Hematopoietic multipotent progenitor cell treated with erythropoietin and hydrocortisone succinate and interleukin-3 and kit ligand, for 4 days (in vitro differentiated cells): ENCODE measurements at regions not wholly inside any gene's neighbourhood (a gene's known extent, or its start where the extent isn't known, plus 50 kb on each side); places are given as distances from the start of the nearest gene placed in this dataset.
A peak's percentile ranks its signal among the peaks of the same experiment; 100 is the strongest.

Experiments used
- DNase-seq: peaks from one replicate; pipeline ENCODE4 v3.0.0-alpha.2; 2015

- DNase-seq, result no peak
Measured at GRCh38 chr17:79212149-79213087, 137.8 kb downstream of the ENGASE start.

DNA sequence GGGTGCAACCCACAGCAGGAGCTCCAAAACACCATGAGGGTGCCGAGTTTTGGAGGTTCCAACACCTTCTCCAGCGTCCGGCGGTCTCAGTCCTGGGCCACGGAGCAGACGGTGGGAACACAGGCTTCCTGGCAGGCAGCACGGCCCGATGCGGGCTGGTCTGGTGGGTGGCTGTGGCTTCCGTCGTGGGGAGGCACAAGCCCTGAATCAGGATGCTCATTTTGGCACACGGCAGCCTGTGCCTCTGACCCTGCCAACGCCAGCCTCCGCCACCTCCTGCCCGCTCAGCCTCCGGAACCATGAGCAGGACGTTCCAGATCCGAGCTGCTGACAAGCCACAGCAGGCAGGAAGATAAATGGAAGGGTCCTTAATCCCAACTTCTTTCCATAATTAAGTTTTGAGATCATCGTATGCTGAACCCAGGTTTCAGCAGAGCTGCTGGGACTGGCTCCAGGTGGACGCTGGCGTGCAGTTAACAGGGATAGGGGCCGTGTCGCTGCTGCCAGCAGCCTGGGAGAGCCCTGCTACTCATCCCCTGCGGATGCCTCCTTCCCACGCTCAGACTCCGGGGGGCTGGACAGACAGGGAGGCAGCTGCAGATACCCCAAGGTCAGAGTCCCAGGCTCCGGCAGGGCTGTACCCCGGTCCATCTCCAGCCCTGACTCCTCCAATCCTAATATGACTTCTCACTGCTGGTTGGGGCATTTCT is 136.6 kb downstream of the ENGASE start:
- no peak for DNase-seq

- DNase-seq, result no peak
Measured at GRCh38 chr17:79210638-79211037, 136.0 kb downstream of the ENGASE start.

GRCh38 chr17:79207960-79208359 is 133.3 kb downstream of the ENGASE start:
- DNase-seq, result no peak

DNA sequence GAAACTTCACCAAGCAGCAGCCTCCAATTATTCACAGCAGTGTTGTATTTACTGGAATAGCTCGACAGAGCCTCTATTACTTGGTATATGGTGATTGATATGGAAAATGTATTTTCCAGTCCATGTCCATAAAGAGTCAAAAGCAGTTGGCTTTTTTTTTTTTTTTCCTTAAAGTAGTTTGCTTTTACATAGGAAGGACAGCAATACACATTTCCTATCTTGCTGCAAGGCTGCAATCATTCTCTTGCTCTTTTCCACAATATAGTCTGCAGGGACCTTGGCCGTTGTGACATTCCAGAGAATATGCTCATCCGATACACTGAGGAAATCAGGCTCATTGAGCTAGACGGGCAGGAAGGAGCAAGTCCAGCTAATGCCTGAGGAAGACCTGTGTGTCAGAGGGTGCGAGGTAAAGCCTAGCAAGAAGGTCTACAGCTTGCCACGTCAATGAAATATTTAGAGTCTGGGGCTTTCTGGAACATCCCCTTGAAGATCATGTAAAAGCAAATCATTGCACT is 131.1 kb downstream of the ENGASE start:
- no peak for DNase-seq

- no peak for DNase-seq
Measured at GRCh38 chr17:79204261-79204660, 129.6 kb downstream of the ENGASE start.

GRCh38 chr17:79203657-79204056 is 129.0 kb downstream of the ENGASE start:
- DNase-seq, result no peak

- no peak for DNase-seq
Measured at GRCh38 chr17:79203016-79203415, 128.4 kb downstream of the ENGASE start.

- no peak for DNase-seq
Measured at GRCh38 chr17:79202480-79202879, 127.9 kb downstream of the ENGASE start.

DNA sequence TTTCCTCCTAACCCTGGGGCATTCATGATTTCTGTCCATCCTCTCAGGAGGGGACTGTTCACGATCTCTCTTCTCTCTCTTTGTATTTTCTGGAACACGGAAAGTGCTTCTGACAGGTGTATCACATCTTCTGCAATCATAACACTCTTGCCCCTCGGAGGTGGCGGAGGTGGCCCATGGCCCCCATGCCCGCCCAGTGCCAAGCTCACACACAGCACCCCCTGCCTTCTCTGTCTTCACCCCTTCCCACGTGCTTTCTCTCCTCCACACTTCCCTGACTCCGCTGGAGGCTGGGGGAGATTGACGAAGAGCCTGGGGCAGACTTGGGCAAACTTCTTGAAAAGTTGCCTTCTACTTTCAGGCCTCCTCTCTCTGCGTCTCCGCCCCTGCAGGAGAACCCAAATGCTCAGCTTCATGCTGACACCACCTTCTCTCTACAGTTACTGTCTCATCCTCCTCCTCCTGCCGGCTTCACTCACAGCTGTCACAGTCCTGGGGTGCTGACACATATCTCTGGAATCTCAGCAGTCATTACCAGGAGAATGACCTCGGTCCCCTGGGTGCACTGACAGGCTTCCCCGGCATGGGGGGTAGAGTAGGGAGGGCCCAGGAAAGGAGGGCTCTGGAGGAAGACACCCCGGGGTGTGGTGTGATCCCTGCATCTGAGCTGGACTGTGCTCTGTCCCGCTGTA is 127.1 kb downstream of the ENGASE start:
- no peak for DNase-seq

DNA sequence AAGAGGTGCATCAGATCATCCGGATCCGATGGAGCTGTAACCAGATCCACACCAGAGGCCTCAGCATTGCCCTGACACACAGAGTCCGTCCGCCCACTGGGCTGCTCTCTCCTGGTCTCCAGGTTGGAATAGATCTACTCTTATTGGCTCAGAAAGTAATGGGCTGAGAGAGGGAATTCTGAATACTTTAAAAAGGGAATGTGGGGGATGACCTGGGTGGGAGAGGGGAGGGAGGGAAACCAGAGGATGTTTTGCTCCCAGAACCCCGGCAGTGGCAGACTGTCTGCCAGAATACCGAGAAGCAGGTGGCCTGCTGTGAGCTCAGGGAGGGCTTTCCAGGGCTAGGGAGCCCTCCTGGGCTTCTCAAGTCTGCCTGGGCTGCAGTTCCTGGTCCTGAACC is 126.5 kb downstream of the ENGASE start:
- no peak for DNase-seq

DNA sequence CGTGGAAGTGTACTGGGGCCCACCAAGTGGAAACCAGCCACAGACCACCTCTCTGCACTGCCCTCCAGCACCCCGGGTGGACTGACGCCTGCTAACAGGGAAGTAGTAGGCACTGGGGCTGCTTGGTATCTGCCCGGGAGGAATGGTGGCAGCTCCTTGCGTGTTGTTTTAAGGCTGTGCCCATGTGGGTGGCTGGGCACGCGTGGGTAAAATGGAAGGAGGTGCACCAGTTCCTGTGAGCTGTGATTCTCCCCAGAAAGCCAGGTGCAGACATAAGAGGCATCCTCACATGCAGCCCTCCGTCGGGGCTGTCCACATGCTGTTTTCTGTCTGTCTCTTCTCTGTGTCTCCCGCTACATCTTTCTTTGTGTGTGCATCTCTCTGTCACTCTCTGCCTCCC is 122.3 kb downstream of the ENGASE start:
- DNase-seq, result no peak

DNA sequence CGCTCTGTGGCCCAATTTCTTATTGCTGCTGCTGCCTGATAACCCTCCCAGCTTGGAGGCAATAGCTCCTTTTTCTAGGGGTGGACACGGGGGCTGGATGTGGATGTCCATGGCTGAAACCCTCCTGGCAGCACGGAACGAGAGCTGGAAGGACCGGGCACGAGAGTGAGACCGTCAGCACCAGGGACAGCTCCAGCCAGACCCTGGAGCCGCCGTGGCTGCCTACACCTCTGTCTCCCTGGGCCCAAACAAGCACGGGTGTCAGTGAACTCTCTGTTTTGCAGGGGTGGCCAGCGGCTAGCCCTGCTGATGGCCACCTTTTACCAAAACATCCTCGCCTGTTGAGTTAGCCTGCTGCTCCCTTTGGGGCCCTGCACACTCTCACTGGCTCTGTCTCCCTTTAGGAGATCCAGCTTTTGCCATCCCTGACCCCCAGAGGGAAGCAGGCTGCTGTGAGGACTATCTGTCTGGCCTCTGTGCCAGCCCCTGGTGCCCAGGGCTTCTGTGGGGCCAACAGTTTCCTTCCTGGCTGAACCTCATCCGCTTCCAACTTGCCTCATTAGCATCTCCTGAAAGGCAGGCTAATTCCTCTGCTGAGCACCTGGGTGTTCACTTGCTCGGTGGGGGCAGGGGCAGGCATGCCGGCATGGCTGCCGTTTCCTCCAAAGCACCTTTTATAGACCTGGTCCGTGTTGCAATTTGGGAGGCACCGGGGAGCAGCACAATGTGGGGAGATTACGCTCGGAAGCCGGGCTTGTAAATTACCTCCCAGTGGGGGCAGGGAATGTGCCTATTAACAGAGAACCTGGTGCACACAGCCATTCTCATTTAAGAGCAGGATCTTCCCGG is 118.1 kb downstream of the ENGASE start:
- DNase-seq, result peak; percentile 68

DNA sequence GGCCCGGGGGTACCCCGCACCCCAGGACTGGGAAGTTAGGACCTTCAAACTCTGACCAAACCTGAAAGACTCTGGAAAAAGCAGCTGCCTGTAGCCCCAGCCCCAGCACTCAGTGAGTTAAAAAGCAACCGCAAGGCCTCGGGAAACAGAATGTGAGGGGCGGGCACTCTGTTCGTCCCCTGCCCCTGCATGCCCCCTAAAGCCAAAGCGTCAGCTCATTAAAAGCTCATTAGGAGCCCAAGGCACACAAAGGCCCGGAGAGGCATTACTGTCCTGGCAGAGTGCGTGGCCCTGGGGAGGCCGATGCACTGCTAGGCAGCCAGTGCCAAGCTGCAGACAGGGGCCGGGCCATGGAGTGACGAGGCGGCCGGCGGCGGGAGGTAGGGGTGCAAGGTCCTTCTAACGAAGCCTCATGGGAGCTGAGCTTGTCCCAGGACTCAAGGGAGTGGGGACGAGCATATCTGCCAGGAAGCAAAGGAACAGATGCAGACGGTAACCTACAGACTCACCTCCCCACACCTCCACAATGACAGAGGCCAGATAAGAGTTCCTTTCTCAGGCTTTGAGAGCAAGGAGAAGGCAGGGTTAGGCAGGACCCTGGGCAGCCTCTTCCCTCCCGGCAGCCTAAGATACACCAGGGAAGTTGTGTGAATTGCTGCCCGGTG is 116.8 kb downstream of the ENGASE start:
- no peak for DNase-seq

GRCh38 chr17:79189305-79189704 is 114.7 kb downstream of the ENGASE start:
- no peak for DNase-seq

DNA sequence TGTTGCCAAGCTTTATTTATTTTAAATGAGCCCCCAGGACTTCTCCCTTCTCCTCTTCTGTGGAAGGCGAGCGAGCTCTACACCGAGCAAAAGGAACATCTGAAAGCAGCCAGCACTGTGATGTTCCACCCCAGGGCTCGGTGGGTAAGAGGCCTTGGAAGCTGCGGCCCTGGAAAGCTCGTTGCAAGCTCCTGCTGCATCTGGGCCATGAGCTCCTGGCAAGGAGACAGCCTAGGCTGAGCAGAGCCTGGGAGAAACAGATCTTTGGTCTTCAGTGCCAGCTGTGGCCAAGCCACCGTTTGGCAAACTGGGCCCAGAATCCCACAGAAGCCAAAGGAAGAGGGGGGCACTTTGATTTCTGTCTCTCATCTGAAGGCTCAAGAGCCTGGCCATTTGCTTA is 114.1 kb downstream of the ENGASE start:
- DNase-seq, result no peak

- peak; percentile 30 for DNase-seq
Measured at GRCh38 chr17:79188048-79188447, 113.4 kb downstream of the ENGASE start.

DNA sequence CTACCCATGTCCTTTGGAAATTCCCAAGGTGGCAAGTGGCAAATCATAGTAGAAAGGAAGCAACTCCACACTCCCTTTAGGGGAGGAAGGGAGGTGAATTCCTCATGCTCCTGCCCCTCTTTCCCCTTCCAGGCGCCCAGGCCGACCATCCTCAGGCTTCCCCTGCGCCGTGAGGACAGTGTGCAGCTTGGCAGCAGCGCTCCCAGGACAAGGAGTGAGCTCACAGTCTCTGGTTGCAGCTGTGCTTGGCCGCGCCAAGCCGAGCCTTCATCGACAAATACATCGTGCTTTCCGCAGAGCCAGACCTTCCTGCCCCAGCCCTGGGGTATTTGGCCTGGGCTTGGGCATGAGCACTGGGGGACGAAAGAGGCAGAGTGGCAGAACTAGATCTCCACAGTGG is 112.6 kb downstream of the ENGASE start:
- DNase-seq, result no peak

DNA sequence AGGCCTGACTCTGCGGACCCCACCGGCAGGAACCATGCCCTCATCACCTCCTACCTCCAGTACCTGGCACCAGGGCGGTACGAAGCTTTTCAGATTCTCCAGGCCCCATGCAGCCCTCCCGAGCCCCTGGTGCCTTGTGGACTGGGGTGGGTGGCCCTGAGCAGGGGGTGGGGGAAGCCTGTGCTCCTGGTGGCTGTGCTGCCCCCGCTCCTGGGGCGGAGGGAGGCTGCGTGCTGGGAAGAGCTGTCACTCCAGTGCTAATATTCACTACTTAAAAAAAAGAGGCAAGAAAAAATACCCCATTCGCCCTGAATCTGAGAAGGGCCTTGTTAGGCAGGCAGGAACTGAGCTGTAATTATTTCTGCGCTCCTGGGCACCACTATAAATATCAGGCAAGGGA is 111.8 kb downstream of the ENGASE start:
- DNase-seq, result no peak

DNA sequence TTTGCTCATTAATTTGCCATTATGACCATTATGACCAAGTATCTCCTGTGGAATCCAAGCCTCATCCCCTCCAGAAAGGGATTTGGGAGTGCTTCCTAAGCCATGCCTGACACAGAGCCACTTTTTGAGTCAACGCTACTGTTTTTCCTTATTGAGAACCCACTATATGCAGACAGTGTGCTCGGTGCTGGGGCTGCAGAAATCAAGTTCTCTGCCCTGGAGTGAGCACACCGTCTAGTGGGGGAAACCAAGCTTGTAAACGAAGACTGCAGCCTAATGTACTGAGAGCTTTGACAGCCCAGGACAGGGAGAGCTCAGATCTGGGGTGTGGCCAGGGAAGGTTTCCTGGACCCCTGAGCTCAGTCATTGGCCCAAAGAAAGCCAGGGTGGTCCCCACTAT is 111.0 kb downstream of the ENGASE start:
- no peak for DNase-seq

- no peak for DNase-seq
Measured at GRCh38 chr17:79184219-79184618, 109.6 kb downstream of the ENGASE start.
